ENCODE measurements at regions not wholly inside any gene's neighbourhood (a gene's known extent, or its start where the extent isn't known, plus 50 kb on each side); places are given as distances from the start of the nearest gene placed in this dataset.

- H3K27me3 ChIP-seq (ENCODE audit: insufficient read depth, low read length), result no peaks in the 10 kb centered on the region
- no peaks in the 10 kb centered on the region for H3K27me3 Mint-ChIP-seq (ENCODE audit: low read depth, unreplicated experiment)
- DNase-seq (ENCODE audit: low read depth) (no peak), FAIRE-seq (no peak)
- H3K27ac Mint-ChIP-seq (ENCODE audit: unreplicated experiment), result no peak overlapping the region
- H3K4me3 ChIP-seq (ENCODE audit: insufficient read depth, low read depth, low read length), result no peak overlapping the region
- H3K36me3 Mint-ChIP-seq (ENCODE audit: low read depth, unreplicated experiment), result no peaks in the 10 kb centered on the region
- H3K9me3 Mint-ChIP-seq (ENCODE audit: unreplicated experiment), result peaks cover 5% of the 10 kb centered on the region
- no peaks in the 10 kb centered on the region for H3K36me3 ChIP-seq (ENCODE audit: insufficient read depth, low read length)
- TF ChIP-seq CTCF (IDR thresholded peaks at IDR 0.05; ENCODE audit: insufficient read depth, low read depth, low read length), result no peak
- no peak for TF ChIP-seq EZH2 (IDR thresholded peaks at IDR 0.05; ENCODE audit: insufficient read depth, low read length)
- no peaks in the 10 kb centered on the region for H3K4me1 ChIP-seq (ENCODE audit: insufficient read depth, low read length)
- no peak overlapping the region for H3K4me3 Mint-ChIP-seq (ENCODE audit: unreplicated experiment)
- H2AFZ ChIP-seq (ENCODE audit: low read depth, low read length), result no peak overlapping the region
- no peaks in the 10 kb centered on the region for H3K4me1 Mint-ChIP-seq (ENCODE audit: low read depth, unreplicated experiment)
- H3K4me2 ChIP-seq (ENCODE audit: low read length), result no peak overlapping the region
- H3K27ac ChIP-seq (ENCODE audit: low read depth, low read length), result no peak overlapping the region
- peaks cover 3% of the 10 kb centered on the region for H3K9me3 ChIP-seq (ENCODE audit: insufficient read depth, low read depth, low read length)
- H3K79me2 ChIP-seq (ENCODE audit: insufficient read depth, low read length), result no peaks in the 10 kb centered on the region
- no peak overlapping the region for H3K9ac ChIP-seq (ENCODE audit: low read length)
- H4K20me1 ChIP-seq (ENCODE audit: insufficient read depth, low read length), result no peaks in the 10 kb centered on the region
Observed at GRCh38 chr10:55813451-55814170, 547.4 kb downstream of the ZWINT start.

- Mint-ChIP-seq H3K36me3 (ENCODE audit: low read depth, unreplicated experiment) (no peaks in the 10 kb centered on the region), H3K4me1 (ENCODE audit: low read depth, unreplicated experiment) (no peaks in the 10 kb centered on the region), H3K27ac (ENCODE audit: unreplicated experiment) (no peak overlapping the region), H3K4me3 (ENCODE audit: unreplicated experiment) (no peak overlapping the region), H3K27me3 (ENCODE audit: low read depth, unreplicated experiment) (no peaks in the 10 kb centered on the region), H3K9me3 (ENCODE audit: unreplicated experiment) (no peaks in the 10 kb centered on the region)
- Histone ChIP-seq H3K9me3 (ENCODE audit: insufficient read depth, low read depth, low read length) (no peaks in the 10 kb centered on the region), H3K4me2 (ENCODE audit: low read length) (no peak overlapping the region), H3K4me3 (ENCODE audit: insufficient read depth, low read depth, low read length) (no peak overlapping the region), H3K27ac (ENCODE audit: low read depth, low read length) (no peak overlapping the region), H2AFZ (ENCODE audit: low read depth, low read length) (no peak overlapping the region), H4K20me1 (ENCODE audit: insufficient read depth, low read length) (no peaks in the 10 kb centered on the region), H3K27me3 (ENCODE audit: insufficient read depth, low read length) (no peaks in the 10 kb centered on the region), H3K9ac (ENCODE audit: low read length) (no peak overlapping the region), H3K4me1 (ENCODE audit: insufficient read depth, low read length) (no peaks in the 10 kb centered on the region), H3K36me3 (ENCODE audit: insufficient read depth, low read length) (no peaks in the 10 kb centered on the region), H3K79me2 (ENCODE audit: insufficient read depth, low read length) (no peaks in the 10 kb centered on the region)
- DNase-seq (ENCODE audit: low read depth) (no peak), FAIRE-seq (no peak)
- TF ChIP-seq CTCF (IDR thresholded peaks at IDR 0.05; ENCODE audit: insufficient read depth, low read depth, low read length) (no peak), EZH2 (IDR thresholded peaks at IDR 0.05; ENCODE audit: insufficient read depth, low read length) (no peak)
Observed at GRCh38 chr10:55803055-55803454, 558.0 kb downstream of the ZWINT start.

- DNase-seq (ENCODE audit: low read depth) (no peak), FAIRE-seq (no peak)
- H3K36me3 ChIP-seq (ENCODE audit: insufficient read depth, low read length), result no peaks in the 10 kb centered on the region
- Mint-ChIP-seq H3K27me3 (ENCODE audit: low read depth, unreplicated experiment) (no peaks in the 10 kb centered on the region), H3K4me1 (ENCODE audit: low read depth, unreplicated experiment) (no peaks in the 10 kb centered on the region), H3K4me3 (ENCODE audit: unreplicated experiment) (no peak overlapping the region), H3K27ac (ENCODE audit: unreplicated experiment) (no peak overlapping the region), H3K9me3 (ENCODE audit: unreplicated experiment) (no peaks in the 10 kb centered on the region), H3K36me3 (ENCODE audit: low read depth, unreplicated experiment) (no peaks in the 10 kb centered on the region)
- no peaks in the 10 kb centered on the region for H3K27me3 ChIP-seq (ENCODE audit: insufficient read depth, low read length)
- no peaks in the 10 kb centered on the region for H4K20me1 ChIP-seq (ENCODE audit: insufficient read depth, low read length)
- H3K4me3 ChIP-seq (ENCODE audit: insufficient read depth, low read depth, low read length), result no peak overlapping the region
- H3K27ac ChIP-seq (ENCODE audit: low read depth, low read length), result no peak overlapping the region
- H3K4me1 ChIP-seq (ENCODE audit: insufficient read depth, low read length), result no peaks in the 10 kb centered on the region
- no peak overlapping the region for H3K4me2 ChIP-seq (ENCODE audit: low read length)
- no peaks in the 10 kb centered on the region for H3K79me2 ChIP-seq (ENCODE audit: insufficient read depth, low read length)
- TF ChIP-seq CTCF (IDR thresholded peaks at IDR 0.05; ENCODE audit: insufficient read depth, low read depth, low read length) (no peak), EZH2 (IDR thresholded peaks at IDR 0.05; ENCODE audit: insufficient read depth, low read length) (no peak)
- H3K9me3 ChIP-seq (ENCODE audit: insufficient read depth, low read depth, low read length), result no peaks in the 10 kb centered on the region
- no peak overlapping the region for H2AFZ ChIP-seq (ENCODE audit: low read depth, low read length)
- no peak overlapping the region for H3K9ac ChIP-seq (ENCODE audit: low read length)
Observed at GRCh38 chr10:55801353-55801661, 559.8 kb downstream of the ZWINT start.

Data from astrocyte (in vitro differentiated cells and primary cell).